Mesodermal cell (in vitro differentiated cells): ENCODE measurements at regions not wholly inside any gene's neighbourhood (a gene's known extent, or its start where the extent isn't known, plus 50 kb on each side); places are given as distances from the start of the nearest gene placed in this dataset.
A peak's percentile ranks its signal among the peaks of the same experiment; 100 is the strongest.
"Not testable (repeated sequence)": the region's sequence is repeated elsewhere in the genome, so short reads cannot be mapped to it uniquely, and the experiment has no call there.

ENCODE experiments used
- H3K27ac ChIP-seq: 2 replicates; pipeline ENCODE4 v1.7.0; 2013; ENCODE audit warnings: mild to moderate bottlenecking, low read depth, low read length, moderate library complexity; ENCODE audit not compliant: severe bottlenecking
- H3K36me3 ChIP-seq: 2 replicates; pipeline ENCODE4 v1.7.1; 2013; ENCODE audit warnings: mild to moderate bottlenecking, low read length, moderate library complexity; ENCODE audit not compliant: control insufficient read depth, insufficient read depth
- H3K4me1 ChIP-seq: one replicate; pipeline ENCODE4 v1.7.1; 2013; ENCODE audit warnings: mild to moderate bottlenecking, low read length; ENCODE audit not compliant: insufficient read depth, control insufficient read depth, poor library complexity, severe bottlenecking
- H3K4me3 ChIP-seq: 2 replicates; pipeline ENCODE4 v1.7.0; 2013; ENCODE audit warnings: low read length, control low read depth, mild to moderate bottlenecking; ENCODE audit not compliant: insufficient read depth, poor library complexity, severe bottlenecking; ENCODE audit errors: extremely low read depth
- H3K9me3 ChIP-seq: 2 replicates; pipeline ENCODE4 v1.7.1; 2013; ENCODE audit warnings: mild to moderate bottlenecking, low read length, moderate library complexity; ENCODE audit not compliant: control insufficient read depth
- WGBS, 2 experiments: methylation state at CpG; one replicate each; pipeline ENCODE4 v1.1.5; 2013; ENCODE audit warnings: missing lambda C conversion rate in 2 of 2; ENCODE audit not compliant: insufficient coverage in 2 of 2; 5-methylcytosine and 5-hydroxymethylcytosine counted together

DNA sequence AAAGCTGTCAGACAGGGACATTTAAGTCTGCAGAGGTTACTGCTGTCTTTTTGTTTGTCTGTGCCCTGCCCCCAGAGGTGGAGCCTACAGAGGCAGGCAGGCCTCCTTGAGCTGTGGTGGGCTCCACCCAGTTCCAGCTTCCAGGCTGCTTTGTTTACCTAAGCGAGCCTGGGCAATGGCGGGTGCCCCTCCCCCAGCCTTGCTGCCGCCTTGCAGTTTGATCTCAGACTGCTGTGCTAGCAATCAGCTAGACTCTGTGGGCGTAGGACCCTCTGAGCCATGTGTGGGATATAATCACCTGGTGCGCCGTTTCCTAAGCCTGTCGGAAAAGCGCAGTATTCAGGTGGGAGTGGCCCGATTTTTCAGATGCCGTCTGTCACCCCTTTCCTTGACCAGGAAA, 66.7 kb upstream of the TMEM229A start:
- H3K27ac ChIP-seq, H3K9me3 ChIP-seq, H3K4me1 ChIP-seq, H3K4me3 ChIP-seq, H3K36me3 ChIP-seq: not testable (repeated sequence)
- 90 to 98% methylated on average over 7 to 8 of the region's 10 CpGs for WGBS, 2 experiments

DNA sequence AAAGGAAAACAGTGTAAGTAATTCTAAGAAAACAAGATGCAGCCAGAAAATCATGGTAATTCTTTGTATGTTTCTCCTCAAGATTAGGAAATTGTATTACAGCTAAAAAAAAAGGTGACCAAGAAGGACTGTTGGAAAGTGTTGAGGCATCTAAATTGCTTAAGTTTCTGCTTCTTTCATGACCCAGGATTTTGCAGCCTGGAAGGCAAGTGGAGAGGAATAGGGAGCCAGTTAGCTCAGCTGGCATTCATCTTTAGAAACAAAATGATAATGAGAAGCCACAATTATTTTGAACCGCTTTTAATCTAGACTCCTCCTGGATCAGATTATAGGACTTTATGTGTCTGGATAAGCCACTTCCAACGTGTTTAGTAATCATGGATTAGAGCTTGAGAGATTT, 56.8 kb upstream of the TMEM229A start:
- 100% methylated on average over 1 of the region's 2 CpGs; no CpG with 5 or more reads in 1 of the 2 experiments for WGBS, 2 experiments
- no peaks in the 10 kb centered on the region for H3K36me3 ChIP-seq
- no peak overlapping the region for H3K27ac ChIP-seq
- H3K4me1 ChIP-seq = no peaks in the 10 kb centered on the region
- no peak overlapping the region for H3K4me3 ChIP-seq
- H3K9me3 ChIP-seq = peaks cover 4% of the 10 kb centered on the region

DNA sequence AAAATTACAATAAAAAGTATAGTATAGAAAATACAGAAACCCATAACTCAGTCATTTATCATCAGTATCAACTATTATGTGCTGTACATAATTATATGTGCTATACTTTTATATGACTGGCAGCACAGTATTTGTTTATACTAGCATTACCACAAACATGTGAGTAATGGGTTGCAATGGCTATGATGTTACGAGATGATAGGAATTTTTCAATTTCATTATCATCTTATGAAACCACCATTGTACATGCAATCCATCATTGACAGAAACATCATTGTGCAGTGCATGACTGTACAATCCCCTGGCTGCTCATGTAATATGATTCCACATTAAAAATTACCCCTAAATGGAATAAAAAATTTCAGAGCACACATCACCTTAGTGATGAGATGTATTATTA, 55.7 kb upstream of the TMEM229A start:
- no CpG with 5 or more reads among the region's 1 CpG for WGBS, 2 experiments
- Histone ChIP-seq H3K4me3 (no peak overlapping the region), H3K9me3 (peaks cover 4% of the 10 kb centered on the region), H3K4me1 (peaks cover 4% of the 10 kb centered on the region), H3K36me3 (no peaks in the 10 kb centered on the region), H3K27ac (no peak overlapping the region)

DNA sequence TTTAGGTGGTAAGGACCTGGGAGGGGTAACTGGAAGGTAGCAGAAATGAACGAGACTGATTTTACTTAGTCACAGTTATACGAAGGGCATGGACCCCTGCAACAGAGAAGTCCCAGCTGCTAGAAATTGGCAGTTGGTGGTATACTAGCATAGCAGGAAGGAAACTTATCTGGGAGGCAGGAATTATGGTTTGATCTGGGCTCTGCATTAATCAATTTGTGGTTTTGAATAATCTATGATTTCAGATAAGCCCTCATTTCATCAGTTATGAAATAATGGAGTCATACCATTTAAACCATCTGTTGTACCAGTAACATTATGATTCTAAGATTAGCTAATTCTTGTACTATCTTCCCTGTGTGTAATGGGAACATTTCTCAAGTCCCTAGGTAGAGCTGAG, 54.0 kb upstream of the TMEM229A start:
- 93 to 97% methylated on average over 2 of the region's 2 CpGs for WGBS, 2 experiments
- peaks cover 4% of the 10 kb centered on the region for H3K9me3 ChIP-seq
- no peak overlapping the region for H3K27ac ChIP-seq
- H3K36me3 ChIP-seq = no peaks in the 10 kb centered on the region
- H3K4me1 ChIP-seq = peaks cover 9% of the 10 kb centered on the region
- H3K4me3 ChIP-seq = no peak overlapping the region

DNA sequence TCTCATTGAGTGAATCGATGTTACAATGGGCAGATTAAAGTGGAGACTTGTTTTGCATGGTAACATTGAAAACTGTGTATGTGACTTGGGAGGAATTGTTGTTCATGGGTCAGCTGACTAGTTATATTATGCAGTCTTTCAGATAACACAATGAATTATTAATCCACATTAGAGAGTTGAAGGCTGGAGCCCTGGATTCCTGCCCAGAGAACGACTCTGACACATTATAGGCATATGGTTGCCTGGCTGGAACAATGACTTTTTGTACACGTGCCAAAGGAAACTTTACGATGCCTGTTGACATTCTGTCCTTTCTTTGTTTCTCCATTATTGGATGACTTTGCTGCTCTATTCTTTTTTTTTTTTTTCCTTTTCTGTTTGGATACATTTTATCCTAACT, 52.3 kb upstream of the TMEM229A start:
- Histone ChIP-seq H3K4me1 (peaks cover 9% of the 10 kb centered on the region), H3K4me3 (no peak overlapping the region), H3K27ac (no peak overlapping the region), H3K9me3 (peaks cover 4% of the 10 kb centered on the region), H3K36me3 (no peaks in the 10 kb centered on the region)
- WGBS, 2 experiments = 84 to 88% methylated on average over 2 to 3 of the region's 4 CpGs

DNA sequence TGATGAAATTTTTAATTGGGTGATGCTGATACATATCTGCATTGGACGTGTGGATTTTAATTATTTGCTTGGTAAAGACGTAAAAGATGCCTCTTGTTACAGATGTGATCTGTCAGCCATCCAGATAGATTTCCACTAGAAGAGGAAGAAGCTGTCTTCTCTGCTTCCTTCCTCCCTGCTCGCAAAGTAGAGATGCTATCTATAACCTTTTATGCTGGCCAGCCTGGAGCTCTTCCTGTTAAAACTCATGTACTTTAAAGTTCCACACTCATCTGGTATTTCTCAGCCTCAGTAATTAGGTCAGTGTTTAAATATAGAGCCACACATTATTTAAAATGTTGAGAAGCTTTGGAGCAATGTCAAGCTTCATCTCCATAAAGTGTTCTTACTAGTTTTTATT, 51.2 kb upstream of the TMEM229A start:
- Histone ChIP-seq H3K27ac (peak overlapping the region; percentile 50), H3K4me1 (peaks cover 9% of the 10 kb centered on the region), H3K4me3 (no peak overlapping the region), H3K9me3 (peaks cover 4% of the 10 kb centered on the region), H3K36me3 (no peaks in the 10 kb centered on the region)
- 28 to 50% methylated on average over 2 to 3 of the region's 3 CpGs for WGBS, 2 experiments
